ENCODE measurements at regions not wholly inside any gene's neighbourhood (a gene's known extent, or its start where the extent isn't known, plus 50 kb on each side); places are given as distances from the start of the nearest gene placed in this dataset.

GRCh38 chr9:19994296-19994695 lies 205.5 kb upstream of the SLC24A2 start:
- ChIA-PET CTCF (interaction anchor here (0.6 kb wide), 1 partner anchor 63 kb away, joined by 3 read pairs; no protein-coding TSS in a partner anchor), POLR2A (no interaction called here)
- no peaks in the 10 kb centered on the region for H3K36me3 ChIP-seq (ENCODE audit: control insufficient read depth in 2 of 2, insufficient read depth in 1 of 2, low read length in 2 of 2)
- no peak overlapping the region for H3K4me3 ChIP-seq (ENCODE audit: low read depth, low read length)
- no peak for TF ChIP-seq GLI2 (tag by site-specific recombination; IDR thresholded peaks at IDR 0.05; ENCODE audit: borderline replicate concordance, low read depth)
- TF ChIP-seq ZNF202 (tag by site-specific recombination; IDR thresholded peaks at IDR 0.05; ENCODE audit: borderline replicate concordance): no peak
- no peak for TF ChIP-seq ZNF335 (tag by site-specific recombination; conservative IDR thresholded peaks at IDR 0.05)
- TF ChIP-seq ZNF239 (tag by site-specific recombination; IDR thresholded peaks at IDR 0.05): no peak
- no peak for TF ChIP-seq ZNF350 (tag by site-specific recombination; IDR thresholded peaks at IDR 0.05)
- no peak for TF ChIP-seq ZNF174 (tag by site-specific recombination; IDR thresholded peaks at IDR 0.05)
- no peak for TF ChIP-seq ZSCAN5A (tag by site-specific recombination; IDR thresholded peaks at IDR 0.05)
- H3K9me3 ChIP-seq (ENCODE audit: control insufficient read depth, insufficient read depth, low read depth, low read length): no peaks in the 10 kb centered on the region
- no peak overlapping the region for H3K27ac ChIP-seq (ENCODE audit: extremely low read depth, low read depth, low read length)
- no peaks in the 10 kb centered on the region for H3K4me1 ChIP-seq (ENCODE audit: control insufficient read depth, insufficient read depth, low read length)

- no peaks in the 10 kb centered on the region for H3K36me3 ChIP-seq (ENCODE audit: control insufficient read depth in 2 of 2, insufficient read depth in 1 of 2, low read length in 2 of 2)
- CTCF ChIA-PET: no interaction called here
- no peaks in the 10 kb centered on the region for H3K4me1 ChIP-seq (ENCODE audit: control insufficient read depth, insufficient read depth, low read length)
- H3K9me3 ChIP-seq (ENCODE audit: control insufficient read depth, insufficient read depth, low read depth, low read length): no peaks in the 10 kb centered on the region
- H3K4me3 ChIP-seq (ENCODE audit: low read depth, low read length): no peak overlapping the region
- no peak for TF ChIP-seq ZNF513 (tag by site-specific recombination; IDR thresholded peaks at IDR 0.05)
- TF ChIP-seq ZNF133 (tag by site-specific recombination; IDR thresholded peaks at IDR 0.05): no peak
- no peak for TF ChIP-seq ZNF555 (tag by site-specific recombination; conservative IDR thresholded peaks at IDR 0.05)
- no peak for TF ChIP-seq ZNF404 (tag by site-specific recombination; IDR thresholded peaks at IDR 0.05)
- TF ChIP-seq ZNF510 (tag by site-specific recombination; IDR thresholded peaks at IDR 0.05; ENCODE audit: insufficient replicate concordance): no peak
- TF ChIP-seq ZBTB44 (tag by site-specific recombination; IDR thresholded peaks at IDR 0.05): no peak
- no peak for TF ChIP-seq PBX3 (CRISPR knock-in tag; IDR thresholded peaks at IDR 0.05)
- no peak for TF ChIP-seq MEIS1 (CRISPR knock-in tag; IDR thresholded peaks at IDR 0.05; ENCODE audit: borderline replicate concordance)
- TF ChIP-seq ZNF701 (tag by site-specific recombination; IDR thresholded peaks at IDR 0.05): no peak
- no peak for TF ChIP-seq KLF7 (tag by site-specific recombination; IDR thresholded peaks at IDR 0.05; ENCODE audit: borderline replicate concordance)
- TF ChIP-seq ZNF837 (tag by site-specific recombination; IDR thresholded peaks at IDR 0.05): no peak
- no peak for TF ChIP-seq SP7 (tag by site-specific recombination; IDR thresholded peaks at IDR 0.05)
- no peak for TF ChIP-seq ZNF214 (tag by site-specific recombination; IDR thresholded peaks at IDR 0.05; ENCODE audit: borderline replicate concordance)
- no peak for TF ChIP-seq HOXC10 (CRISPR knock-in tag; IDR thresholded peaks at IDR 0.05)
- POLR2A ChIA-PET: no interaction called here
- H3K27ac ChIP-seq (ENCODE audit: extremely low read depth, low read depth, low read length): no peak overlapping the region
These were observed 203.7 kb upstream of the SLC24A2 start for GRCh38 chr9:19992556-19992955.

Measured in HEK293 (cell line).